Neural cell (in vitro differentiated cells): ENCODE measurements at regions not wholly inside any gene's neighbourhood (a gene's known extent, or its start where the extent isn't known, plus 50 kb on each side); places are given as distances from the start of the nearest gene placed in this dataset.

ENCODE experiments used
- H2AFZ ChIP-seq: fragments of 200-600, 300-800 bp; sonication (generic), shearing (Covaris generic); 2 replicates; pipeline ENCODE4 v1.6.0; 2014; ENCODE audit warnings: low read depth, mild to moderate bottlenecking, antibody characterized with exemption, low read length, moderate library complexity
- H3F3A ChIP-seq: fragments of 200-600 bp; shearing (Covaris generic); 2 replicates; pipeline ENCODE4 v1.6.1; 2016; ENCODE audit warnings: mild to moderate bottlenecking, moderate library complexity, mixed read lengths, antibody characterized with exemption, low read length; ENCODE audit not compliant: insufficient read depth, poor library complexity, severe bottlenecking
- H3K27ac ChIP-seq: fragments of 200-600, 300-800 bp; sonication (generic), shearing (Covaris generic); 2 replicates; pipeline ENCODE4 v1.5.1; 2014; ENCODE audit warnings: mild to moderate bottlenecking, low read length, moderate library complexity
- H3K27me3 ChIP-seq: fragments of 300-800, 200-600 bp; sonication (generic), shearing (Covaris generic); 2 replicates; pipeline ENCODE4 v1.6.0; 2014; ENCODE audit warnings: mild to moderate bottlenecking, low read depth, low read length, moderate library complexity; ENCODE audit not compliant: insufficient read depth
- H3K36me3 ChIP-seq: fragments of 300-800, 200-600 bp; sonication (generic), shearing (Covaris generic); 2 replicates; pipeline ENCODE4 v1.5.1; 2014; ENCODE audit warnings: mild to moderate bottlenecking, antibody characterized with exemption, low read length, moderate library complexity; ENCODE audit not compliant: insufficient read depth
- H3K4me2 ChIP-seq: fragments of 300-800, 200-600 bp; sonication (generic), shearing (Covaris generic); 2 replicates; pipeline ENCODE4 v1.6.0; 2014; ENCODE audit warnings: mild to moderate bottlenecking, low read length
- H3K4me3 ChIP-seq: fragments of 300-800, 200-600 bp; sonication (generic), shearing (Covaris generic); 2 replicates; pipeline ENCODE4 v1.5.1; 2014; ENCODE audit warnings: mild to moderate bottlenecking, low read length, moderate library complexity
- H3K79me2 ChIP-seq: fragments of 200-600 bp; shearing (Covaris generic); replicated peaks from 2 replicates; pipeline ENCODE4 v1.6.0; 2014; ENCODE audit warnings: mild to moderate bottlenecking, low read length, moderate library complexity; ENCODE audit not compliant: insufficient read depth
- H3K9ac ChIP-seq: fragments of 300-800, 200-600 bp; sonication (generic), shearing (Covaris generic); 2 replicates; pipeline ENCODE4 v1.6.1; 2016; ENCODE audit warnings: mild to moderate bottlenecking, low read length, mixed read lengths
- H3K9me2 ChIP-seq: fragments of 200-600 bp; shearing (Covaris generic); 2 replicates; pipeline ENCODE4 v1.6.1; 2016; ENCODE audit warnings: mild to moderate bottlenecking, low read length, mixed read lengths; ENCODE audit not compliant: insufficient read depth
- H3K9me3 ChIP-seq: fragments of 200-600, 300-800 bp; sonication (generic), shearing (Covaris generic); 2 replicates; pipeline ENCODE4 v1.6.1; 2016; ENCODE audit warnings: mild to moderate bottlenecking, mixed run types, low read length, moderate library complexity, mixed read lengths
- H4K20me1 ChIP-seq: fragments of 200-600 bp; shearing (Covaris generic); 2 replicates; pipeline ENCODE4 v1.6.1; 2016; ENCODE audit warnings: mild to moderate bottlenecking, mixed run types; ENCODE audit not compliant: insufficient read depth
- EP300 ChIP-seq: fragments of 450-650 bp; conservative IDR thresholded peaks from 2 replicates; pipeline ENCODE4 v1.6.1; 2014; ENCODE audit warnings: antibody characterized with exemption, mild to moderate bottlenecking, moderate library complexity; ENCODE audit not compliant: poor library complexity, severe bottlenecking
- EZH2 ChIP-seq: fragments of 200-600, 300-800 bp; shearing (Covaris generic), sonication (generic); IDR thresholded peaks from 2 replicates; pipeline ENCODE4 v1.6.1; 2014; ENCODE audit warnings: antibody characterized with exemption, low read length, borderline replicate concordance, mild to moderate bottlenecking; ENCODE audit not compliant: insufficient read depth, poor library complexity, severe bottlenecking
- MXI1 ChIP-seq: fragments of 450-650 bp; conservative IDR thresholded peaks from 2 replicates; pipeline ENCODE4 v1.6.1; 2014; ENCODE audit warnings: antibody characterized with exemption, mild to moderate bottlenecking; ENCODE audit not compliant: poor library complexity, severe bottlenecking
- POLR2AphosphoS5 ChIP-seq: IDR thresholded peaks from 2 replicates; pipeline ENCODE4 v1.6.1; 2012
- RAD21 ChIP-seq: fragments of 450-650 bp; conservative IDR thresholded peaks from 2 replicates; pipeline ENCODE4 v1.6.1; 2014; ENCODE audit warnings: antibody characterized with exemption, mild to moderate bottlenecking, moderate library complexity
- SMC3 ChIP-seq: fragments of 450-650 bp; conservative IDR thresholded peaks from 2 replicates; pipeline ENCODE4 v1.6.1; 2014; ENCODE audit warnings: antibody characterized with exemption, mild to moderate bottlenecking, moderate library complexity; ENCODE audit not compliant: poor library complexity
- TAF1 ChIP-seq: IDR thresholded peaks from 2 replicates; pipeline ENCODE4 v1.6.1; 2012; ENCODE audit warnings: low read depth
- TF ChIP-seq, protein P1 (sequence below): fragments of 450-650 bp; IDR thresholded peaks from 2 replicates; pipeline ENCODE4 v1.5.1; 2014; ENCODE audit warnings: antibody characterized with exemption, mild to moderate bottlenecking, moderate library complexity; ENCODE audit not compliant: poor library complexity, severe bottlenecking
- TF ChIP-seq, protein P2 (sequence below): IDR thresholded peaks from 2 replicates; pipeline ENCODE4 v1.6.1; 2012; ENCODE audit warnings: borderline replicate concordance

DNA sequence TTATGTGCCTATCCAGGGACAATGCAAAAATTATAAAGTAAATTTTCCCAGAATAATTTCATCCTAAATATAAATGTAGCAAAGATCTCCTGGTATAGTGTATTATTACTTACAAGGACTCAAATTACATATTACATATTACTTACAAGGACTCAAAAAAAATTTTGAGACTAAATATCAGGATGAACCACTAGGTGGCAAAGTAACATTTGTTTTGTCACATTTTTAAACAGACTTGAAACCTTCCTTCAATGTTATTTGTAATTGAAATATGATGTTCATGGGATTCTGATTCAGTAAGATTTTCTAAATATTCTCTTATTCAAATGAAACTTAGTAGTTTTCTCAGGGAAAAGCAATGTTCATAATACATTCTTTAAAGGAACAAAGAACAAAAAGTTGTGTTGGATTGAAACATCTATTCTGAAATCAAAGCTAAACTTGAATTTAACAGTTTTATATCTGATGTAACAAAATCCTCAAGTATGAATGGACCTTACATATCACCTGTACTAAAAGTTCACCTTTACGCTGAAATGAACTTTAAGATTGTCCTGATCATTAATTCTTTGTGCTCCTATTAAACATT lies 74.3 kb upstream of the GNAI1 start:
- Histone ChIP-seq H2AFZ (no peak overlapping the region), H3K4me3 (no peak overlapping the region), H4K20me1 (no peaks in the 10 kb centered on the region), H3F3A (no peaks in the 10 kb centered on the region), H3K4me2 (no peak overlapping the region), H3K79me2 (no peaks in the 10 kb centered on the region), H3K9me2 (no peaks in the 10 kb centered on the region), H3K27ac (no peak overlapping the region), H3K9ac (no peak overlapping the region), H3K9me3 (no peaks in the 10 kb centered on the region), H3K27me3 (no peaks in the 10 kb centered on the region), H3K36me3 (no peaks in the 10 kb centered on the region)
- TF ChIP-seq, protein P1, sequence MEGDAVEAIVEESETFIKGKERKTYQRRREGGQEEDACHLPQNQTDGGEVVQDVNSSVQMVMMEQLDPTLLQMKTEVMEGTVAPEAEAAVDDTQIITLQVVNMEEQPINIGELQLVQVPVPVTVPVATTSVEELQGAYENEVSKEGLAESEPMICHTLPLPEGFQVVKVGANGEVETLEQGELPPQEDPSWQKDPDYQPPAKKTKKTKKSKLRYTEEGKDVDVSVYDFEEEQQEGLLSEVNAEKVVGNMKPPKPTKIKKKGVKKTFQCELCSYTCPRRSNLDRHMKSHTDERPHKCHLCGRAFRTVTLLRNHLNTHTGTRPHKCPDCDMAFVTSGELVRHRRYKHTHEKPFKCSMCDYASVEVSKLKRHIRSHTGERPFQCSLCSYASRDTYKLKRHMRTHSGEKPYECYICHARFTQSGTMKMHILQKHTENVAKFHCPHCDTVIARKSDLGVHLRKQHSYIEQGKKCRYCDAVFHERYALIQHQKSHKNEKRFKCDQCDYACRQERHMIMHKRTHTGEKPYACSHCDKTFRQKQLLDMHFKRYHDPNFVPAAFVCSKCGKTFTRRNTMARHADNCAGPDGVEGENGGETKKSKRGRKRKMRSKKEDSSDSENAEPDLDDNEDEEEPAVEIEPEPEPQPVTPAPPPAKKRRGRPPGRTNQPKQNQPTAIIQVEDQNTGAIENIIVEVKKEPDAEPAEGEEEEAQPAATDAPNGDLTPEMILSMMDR, result peak; percentile 74
- no peak for TF ChIP-seq TAF1
- no peak for TF ChIP-seq EP300
- TF ChIP-seq EZH2, result no peak
- TF ChIP-seq, protein P2, sequence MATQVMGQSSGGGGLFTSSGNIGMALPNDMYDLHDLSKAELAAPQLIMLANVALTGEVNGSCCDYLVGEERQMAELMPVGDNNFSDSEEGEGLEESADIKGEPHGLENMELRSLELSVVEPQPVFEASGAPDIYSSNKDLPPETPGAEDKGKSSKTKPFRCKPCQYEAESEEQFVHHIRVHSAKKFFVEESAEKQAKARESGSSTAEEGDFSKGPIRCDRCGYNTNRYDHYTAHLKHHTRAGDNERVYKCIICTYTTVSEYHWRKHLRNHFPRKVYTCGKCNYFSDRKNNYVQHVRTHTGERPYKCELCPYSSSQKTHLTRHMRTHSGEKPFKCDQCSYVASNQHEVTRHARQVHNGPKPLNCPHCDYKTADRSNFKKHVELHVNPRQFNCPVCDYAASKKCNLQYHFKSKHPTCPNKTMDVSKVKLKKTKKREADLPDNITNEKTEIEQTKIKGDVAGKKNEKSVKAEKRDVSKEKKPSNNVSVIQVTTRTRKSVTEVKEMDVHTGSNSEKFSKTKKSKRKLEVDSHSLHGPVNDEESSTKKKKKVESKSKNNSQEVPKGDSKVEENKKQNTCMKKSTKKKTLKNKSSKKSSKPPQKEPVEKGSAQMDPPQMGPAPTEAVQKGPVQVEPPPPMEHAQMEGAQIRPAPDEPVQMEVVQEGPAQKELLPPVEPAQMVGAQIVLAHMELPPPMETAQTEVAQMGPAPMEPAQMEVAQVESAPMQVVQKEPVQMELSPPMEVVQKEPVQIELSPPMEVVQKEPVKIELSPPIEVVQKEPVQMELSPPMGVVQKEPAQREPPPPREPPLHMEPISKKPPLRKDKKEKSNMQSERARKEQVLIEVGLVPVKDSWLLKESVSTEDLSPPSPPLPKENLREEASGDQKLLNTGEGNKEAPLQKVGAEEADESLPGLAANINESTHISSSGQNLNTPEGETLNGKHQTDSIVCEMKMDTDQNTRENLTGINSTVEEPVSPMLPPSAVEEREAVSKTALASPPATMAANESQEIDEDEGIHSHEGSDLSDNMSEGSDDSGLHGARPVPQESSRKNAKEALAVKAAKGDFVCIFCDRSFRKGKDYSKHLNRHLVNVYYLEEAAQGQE, result no peak
- no peak for TF ChIP-seq MXI1
- peak; percentile 80 for TF ChIP-seq SMC3
- no peak for TF ChIP-seq POLR2AphosphoS5
- peak; percentile 80 for TF ChIP-seq RAD21

DNA sequence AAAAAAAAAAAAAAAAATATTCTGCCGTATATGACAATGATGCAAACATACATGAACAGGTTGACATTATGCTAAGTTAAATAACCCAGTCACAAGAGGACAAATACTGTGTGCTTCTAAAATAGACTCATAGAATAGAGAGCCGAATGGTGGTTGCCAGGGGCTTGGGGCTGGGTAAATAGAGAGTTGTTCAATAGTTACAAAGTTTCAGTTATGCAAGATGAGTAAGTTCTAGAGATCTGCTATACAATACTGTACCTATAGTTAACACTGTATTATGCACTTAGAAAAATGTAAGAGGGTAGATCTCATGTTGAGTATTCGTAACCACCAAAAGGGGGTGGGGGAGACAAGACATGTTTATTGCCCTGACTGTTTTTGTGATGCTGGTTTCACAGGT lies 77.1 kb upstream of the GNAI1 start:
- Histone ChIP-seq H3K9ac (no peak overlapping the region), H4K20me1 (no peaks in the 10 kb centered on the region), H3K9me3 (no peaks in the 10 kb centered on the region), H3K27me3 (no peaks in the 10 kb centered on the region), H3F3A (no peaks in the 10 kb centered on the region), H2AFZ (no peak overlapping the region), H3K27ac (no peak overlapping the region), H3K4me3 (no peak overlapping the region), H3K36me3 (no peaks in the 10 kb centered on the region), H3K79me2 (no peaks in the 10 kb centered on the region), H3K9me2 (no peaks in the 10 kb centered on the region), H3K4me2 (no peak overlapping the region)
- no peak for TF ChIP-seq TAF1
- no peak for TF ChIP-seq EZH2
- TF ChIP-seq, protein P2, result no peak
- no peak for TF ChIP-seq MXI1
- TF ChIP-seq, protein P1, result no peak
- TF ChIP-seq EP300, result no peak
- TF ChIP-seq SMC3, result no peak
- no peak for TF ChIP-seq POLR2AphosphoS5
- TF ChIP-seq RAD21, result no peak
